HG03558 (cell line): ENCODE measurements at regions not wholly inside any gene's neighbourhood (a gene's known extent, or its start where the extent isn't known, plus 50 kb on each side); places are given as distances from the start of the nearest gene placed in this dataset.

ENCODE experiments used
- ATAC-seq: cut with Tn5 transposase; IDR thresholded peaks from one replicate; pipeline ENCODE4 v1.9.1; 2021; ENCODE audit warnings: moderate number of reproducible peaks; ENCODE audit not compliant: unreplicated experiment; ENCODE audit errors: extremely low read depth

GRCh38 chr6:141354191-141354955 lies 778.4 kb upstream of the GJE1 start:
- no peak for ATAC-seq

GRCh38 chr6:141351721-141352120 lies 781.0 kb upstream of the GJE1 start:
- ATAC-seq: no peak

GRCh38 chr6:141349710-141350109 lies 783.0 kb upstream of the GJE1 start:
- ATAC-seq: no peak

- ATAC-seq: no peak
Measured at GRCh38 chr6:141347906-141348492, 784.7 kb upstream of the GJE1 start.

GRCh38 chr6:141347086-141347485 lies 785.6 kb upstream of the GJE1 start:
- no peak for ATAC-seq

GRCh38 chr6:141346535-141346934 lies 786.2 kb upstream of the GJE1 start:
- ATAC-seq: no peak

- ATAC-seq: no peak
Measured at GRCh38 chr6:141337191-141337590, 795.5 kb upstream of the GJE1 start.

GRCh38 chr6:141335477-141336273 lies 797.0 kb upstream of the GJE1 start:
- no peak for ATAC-seq

- ATAC-seq: no peak
Measured at GRCh38 chr6:141326925-141327324, 805.8 kb upstream of the GJE1 start.

- peak; percentile 56 for ATAC-seq
Measured at GRCh38 chr6:141326426-141326825, 806.3 kb upstream of the GJE1 start.

- ATAC-seq: no peak
Measured at GRCh38 chr6:141321493-141322347, 811.0 kb upstream of the GJE1 start.

- ATAC-seq: no peak
Measured at GRCh38 chr6:141316236-141316635, 816.5 kb upstream of the GJE1 start.

GRCh38 chr6:141313986-141314385 lies 818.7 kb upstream of the GJE1 start:
- no peak for ATAC-seq

GRCh38 chr6:141309295-141309694 lies 823.4 kb upstream of the GJE1 start:
- no peak for ATAC-seq

GRCh38 chr6:141307309-141307998 lies 825.3 kb upstream of the GJE1 start:
- ATAC-seq: no peak

GRCh38 chr6:141303907-141304306 lies 828.8 kb upstream of the GJE1 start:
- no peak for ATAC-seq

- no peak for ATAC-seq
Measured at GRCh38 chr6:141301779-141302178, 830.9 kb upstream of the GJE1 start.

- ATAC-seq: no peak
Measured at GRCh38 chr6:141290941-141291721, 841.6 kb upstream of the GJE1 start.

- no peak for ATAC-seq
Measured at GRCh38 chr6:141288947-141289346, 843.8 kb upstream of the GJE1 start.
